ENCODE measurements at regions not wholly inside any gene's neighbourhood (a gene's known extent, or its start where the extent isn't known, plus 50 kb on each side); places are given as distances from the start of the nearest gene placed in this dataset.
A peak's percentile ranks its signal among the peaks of the same experiment; 100 is the strongest.

DNA sequence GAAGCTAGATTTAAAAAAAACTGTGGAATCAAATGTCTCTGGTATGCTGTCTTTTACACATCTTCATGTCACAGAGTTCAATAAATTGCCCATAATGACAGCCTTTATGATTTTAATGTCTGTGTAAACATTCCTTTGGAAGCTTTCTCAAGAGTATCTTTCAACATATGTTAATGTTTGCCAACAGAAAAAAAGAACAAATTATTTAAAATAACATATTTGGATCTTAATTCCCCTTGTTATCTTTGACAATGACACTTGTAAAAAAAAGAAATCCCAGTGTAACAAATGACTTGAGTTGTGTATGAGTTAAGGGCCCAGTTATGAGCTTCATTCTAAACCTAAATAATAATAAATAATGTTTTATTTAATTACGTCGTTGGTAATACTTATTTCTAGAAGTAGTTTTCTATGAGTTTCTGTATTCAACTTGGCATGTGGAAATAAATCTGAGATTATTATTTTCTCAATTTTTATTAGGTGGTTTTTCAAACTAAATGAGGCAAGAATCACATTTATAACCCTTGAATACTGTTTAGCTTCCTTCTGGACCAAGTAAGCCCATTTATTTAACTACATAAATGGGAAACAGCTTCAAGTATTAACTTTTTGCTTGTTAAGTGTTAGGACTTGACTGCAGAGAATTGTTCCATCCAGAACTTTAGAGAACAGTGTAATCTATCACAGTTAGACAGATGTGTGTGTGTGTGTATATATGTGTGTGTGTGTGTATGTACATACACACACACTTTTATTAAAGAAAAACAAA lies 182.1 kb downstream of the POSTN start:
- Histone ChIP-seq H3K27ac (ENCODE audit: low read depth in 2 of 2, low read length in 2 of 2) (no peak overlapping the region), H3K27me3 (ENCODE audit: control insufficient read depth, insufficient read depth, low read length) (no peaks in the 10 kb centered on the region), H3K9me3 (ENCODE audit: control insufficient read depth in 2 of 3, insufficient read depth in 1 of 3, low read length in 3 of 3) (no peaks in the 10 kb centered on the region), H3K4me3 (ENCODE audit: low read length in 3 of 3) (no peak overlapping the region), H3K9ac (ENCODE audit: low read length in 3 of 3) (no peak overlapping the region), H3K36me3 (ENCODE audit: control insufficient read depth in 2 of 3, insufficient read depth in 3 of 3, low read length in 3 of 3) (no peaks in the 10 kb centered on the region), H3K4me1 (ENCODE audit: control insufficient read depth in 2 of 3, insufficient read depth in 2 of 3, low read depth in 1 of 3, low read length in 3 of 3) (no peaks in the 10 kb centered on the region)
- intact Hi-C loops (cut with DNase I): no loop called here
- no peak for FAIRE-seq
- DNase-seq: peak in 1 of 5 donors; percentile 9
- TF ChIP-seq, protein P1, sequence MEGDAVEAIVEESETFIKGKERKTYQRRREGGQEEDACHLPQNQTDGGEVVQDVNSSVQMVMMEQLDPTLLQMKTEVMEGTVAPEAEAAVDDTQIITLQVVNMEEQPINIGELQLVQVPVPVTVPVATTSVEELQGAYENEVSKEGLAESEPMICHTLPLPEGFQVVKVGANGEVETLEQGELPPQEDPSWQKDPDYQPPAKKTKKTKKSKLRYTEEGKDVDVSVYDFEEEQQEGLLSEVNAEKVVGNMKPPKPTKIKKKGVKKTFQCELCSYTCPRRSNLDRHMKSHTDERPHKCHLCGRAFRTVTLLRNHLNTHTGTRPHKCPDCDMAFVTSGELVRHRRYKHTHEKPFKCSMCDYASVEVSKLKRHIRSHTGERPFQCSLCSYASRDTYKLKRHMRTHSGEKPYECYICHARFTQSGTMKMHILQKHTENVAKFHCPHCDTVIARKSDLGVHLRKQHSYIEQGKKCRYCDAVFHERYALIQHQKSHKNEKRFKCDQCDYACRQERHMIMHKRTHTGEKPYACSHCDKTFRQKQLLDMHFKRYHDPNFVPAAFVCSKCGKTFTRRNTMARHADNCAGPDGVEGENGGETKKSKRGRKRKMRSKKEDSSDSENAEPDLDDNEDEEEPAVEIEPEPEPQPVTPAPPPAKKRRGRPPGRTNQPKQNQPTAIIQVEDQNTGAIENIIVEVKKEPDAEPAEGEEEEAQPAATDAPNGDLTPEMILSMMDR (IDR thresholded peaks at IDR 0.05; ENCODE audit: borderline replicate concordance, extremely low read depth, insufficient read depth): no peak

DNA sequence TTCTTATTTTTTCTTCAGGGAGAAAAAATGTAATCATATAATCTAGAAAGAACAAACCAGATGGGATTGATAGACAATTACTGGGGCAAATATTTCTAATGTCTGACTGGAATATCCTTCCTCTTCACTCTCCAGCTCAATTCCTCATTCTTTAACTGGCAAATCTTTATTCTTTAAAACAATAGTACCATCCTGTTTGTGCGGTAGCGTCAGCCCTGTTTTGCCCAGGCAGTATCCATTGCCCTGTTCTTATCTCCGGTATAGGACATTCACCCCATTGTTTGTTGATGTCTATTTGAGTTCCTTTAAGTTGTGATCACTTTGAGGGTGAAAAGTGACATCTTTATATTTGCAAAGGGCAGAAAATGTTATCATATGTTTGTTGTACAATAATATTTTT lies 185.4 kb downstream of the POSTN start:
- intact Hi-C loops (cut with DNase I): no loop called here
- Histone ChIP-seq H3K27me3 (ENCODE audit: control insufficient read depth, insufficient read depth, low read length) (no peaks in the 10 kb centered on the region), H3K9me3 (ENCODE audit: control insufficient read depth in 2 of 3, insufficient read depth in 1 of 3, low read length in 3 of 3) (no peaks in the 10 kb centered on the region), H3K4me3 (ENCODE audit: low read length in 3 of 3) (no peak overlapping the region), H3K9ac (ENCODE audit: low read length in 3 of 3) (no peak overlapping the region), H3K36me3 (ENCODE audit: control insufficient read depth in 2 of 3, insufficient read depth in 3 of 3, low read length in 3 of 3) (no peaks in the 10 kb centered on the region), H3K27ac (ENCODE audit: low read depth in 2 of 2, low read length in 2 of 2) (no peak overlapping the region), H3K4me1 (ENCODE audit: control insufficient read depth in 2 of 3, insufficient read depth in 2 of 3, low read depth in 1 of 3, low read length in 3 of 3) (no peaks in the 10 kb centered on the region)
- TF ChIP-seq, protein P1 (IDR thresholded peaks at IDR 0.05; ENCODE audit: borderline replicate concordance, extremely low read depth, insufficient read depth): no peak
- FAIRE-seq: no peak
- no peak for DNase-seq

DNA sequence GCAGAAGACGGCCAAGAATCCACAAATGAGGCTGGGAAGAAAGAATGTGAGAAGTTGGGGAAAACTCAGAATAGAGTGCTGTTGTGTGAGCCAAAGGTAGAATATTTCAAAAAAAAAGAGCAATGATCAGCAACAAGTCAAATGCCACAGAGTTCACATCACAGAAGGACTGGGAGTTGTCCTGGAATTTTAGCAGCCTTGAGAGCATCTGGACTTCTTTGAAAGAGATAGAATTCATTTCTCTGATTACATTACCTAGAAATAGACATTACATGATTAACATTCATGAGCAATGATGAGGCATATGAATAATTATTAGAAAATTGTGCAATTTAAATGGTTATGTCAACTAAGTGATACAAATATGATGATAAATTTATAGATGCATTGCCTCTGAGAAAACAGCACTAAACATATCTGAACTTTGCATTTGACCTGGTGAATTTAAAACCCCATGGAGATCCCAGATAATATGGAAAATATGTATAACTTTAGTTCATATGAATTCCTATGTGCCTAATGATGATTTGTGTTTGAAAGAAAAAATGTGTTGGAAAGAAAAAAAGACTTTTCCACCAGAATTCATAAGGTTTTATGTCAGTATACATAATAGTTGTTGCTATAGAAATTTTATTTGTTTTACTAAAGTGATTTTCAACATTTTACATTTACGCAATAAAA lies 186.2 kb downstream of the POSTN start:
- H3K27me3 ChIP-seq (ENCODE audit: control insufficient read depth, insufficient read depth, low read length): no peaks in the 10 kb centered on the region
- no peaks in the 10 kb centered on the region for H3K36me3 ChIP-seq (ENCODE audit: control insufficient read depth in 2 of 3, insufficient read depth in 3 of 3, low read length in 3 of 3)
- no peaks in the 10 kb centered on the region for H3K4me1 ChIP-seq (ENCODE audit: control insufficient read depth in 2 of 3, insufficient read depth in 2 of 3, low read depth in 1 of 3, low read length in 3 of 3)
- H3K4me3 ChIP-seq (ENCODE audit: low read length in 3 of 3): no peak overlapping the region
- H3K27ac ChIP-seq (ENCODE audit: low read depth in 2 of 2, low read length in 2 of 2): no peak overlapping the region
- intact Hi-C loops (cut with DNase I): no loop called here
- DNase-seq (no peak), FAIRE-seq (peak; percentile 45)
- TF ChIP-seq, protein P1 (IDR thresholded peaks at IDR 0.05; ENCODE audit: borderline replicate concordance, extremely low read depth, insufficient read depth): no peak
- H3K9ac ChIP-seq (ENCODE audit: low read length in 3 of 3): no peak overlapping the region
- no peaks in the 10 kb centered on the region for H3K9me3 ChIP-seq (ENCODE audit: control insufficient read depth in 2 of 3, insufficient read depth in 1 of 3, low read length in 3 of 3)
